ENCODE measurements at regions not wholly inside any gene's neighbourhood (a gene's known extent, or its start where the extent isn't known, plus 50 kb on each side); places are given as distances from the start of the nearest gene placed in this dataset.
A peak's percentile ranks its signal among the peaks of the same experiment; 100 is the strongest.

DNA sequence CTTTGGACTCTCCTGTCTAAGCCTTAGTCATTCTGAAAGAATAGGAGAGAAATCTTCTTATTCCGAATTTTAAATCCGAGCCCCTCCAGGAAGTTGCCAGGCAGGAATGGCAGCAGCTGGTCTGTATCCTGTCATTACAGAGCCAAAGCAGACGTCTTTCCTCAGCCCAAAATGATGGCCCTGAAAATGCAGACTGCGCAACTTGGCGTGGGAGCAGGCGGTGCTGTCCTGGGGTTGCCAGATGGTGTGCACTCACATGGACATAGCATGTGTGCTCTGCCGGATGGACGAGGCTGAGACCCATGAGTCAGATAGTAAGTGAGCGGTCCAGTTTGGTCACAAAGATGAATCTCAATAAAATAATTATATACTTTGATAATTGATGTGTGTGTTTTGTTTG lies 410.4 kb downstream of the KCTD16 start:
- H3K36me3 ChIP-seq (ENCODE audit: control insufficient read depth, insufficient read depth, low read length): no peaks in the 10 kb centered on the region
- DNase-seq (ENCODE audit: low read depth): no peak
- no peak overlapping the region for H3K4me3 ChIP-seq (ENCODE audit: low read depth, low read length)
- TF ChIP-seq, protein P1, sequence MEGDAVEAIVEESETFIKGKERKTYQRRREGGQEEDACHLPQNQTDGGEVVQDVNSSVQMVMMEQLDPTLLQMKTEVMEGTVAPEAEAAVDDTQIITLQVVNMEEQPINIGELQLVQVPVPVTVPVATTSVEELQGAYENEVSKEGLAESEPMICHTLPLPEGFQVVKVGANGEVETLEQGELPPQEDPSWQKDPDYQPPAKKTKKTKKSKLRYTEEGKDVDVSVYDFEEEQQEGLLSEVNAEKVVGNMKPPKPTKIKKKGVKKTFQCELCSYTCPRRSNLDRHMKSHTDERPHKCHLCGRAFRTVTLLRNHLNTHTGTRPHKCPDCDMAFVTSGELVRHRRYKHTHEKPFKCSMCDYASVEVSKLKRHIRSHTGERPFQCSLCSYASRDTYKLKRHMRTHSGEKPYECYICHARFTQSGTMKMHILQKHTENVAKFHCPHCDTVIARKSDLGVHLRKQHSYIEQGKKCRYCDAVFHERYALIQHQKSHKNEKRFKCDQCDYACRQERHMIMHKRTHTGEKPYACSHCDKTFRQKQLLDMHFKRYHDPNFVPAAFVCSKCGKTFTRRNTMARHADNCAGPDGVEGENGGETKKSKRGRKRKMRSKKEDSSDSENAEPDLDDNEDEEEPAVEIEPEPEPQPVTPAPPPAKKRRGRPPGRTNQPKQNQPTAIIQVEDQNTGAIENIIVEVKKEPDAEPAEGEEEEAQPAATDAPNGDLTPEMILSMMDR (IDR thresholded peaks at IDR 0.05; ENCODE audit: insufficient read depth, low read depth, low read length): no peak
- CTCF ChIA-PET: no interaction called here
- POLR2A ChIA-PET: no interaction called here
- no peaks in the 10 kb centered on the region for H3K27me3 ChIP-seq (ENCODE audit: control insufficient read depth, insufficient read depth, low read length)

DNA sequence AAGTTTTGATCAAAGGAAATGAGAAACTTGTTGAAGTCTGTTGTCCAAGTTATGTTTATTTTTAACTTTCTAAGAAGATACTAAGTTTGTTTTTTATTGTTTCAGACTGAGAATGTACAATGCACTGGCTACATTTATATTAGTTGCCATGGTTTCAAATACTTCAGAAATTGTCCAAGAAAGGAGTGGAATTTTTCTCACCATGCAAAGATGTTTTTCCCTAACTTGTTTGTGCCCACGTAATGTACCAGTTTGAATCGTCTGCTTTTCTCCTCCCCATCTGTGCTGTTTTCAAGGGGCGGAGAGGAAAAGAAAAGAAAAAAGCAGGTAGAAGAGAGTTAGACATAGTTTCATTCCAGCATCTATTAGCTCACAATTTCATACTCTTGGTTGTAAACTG lies 407.0 kb downstream of the KCTD16 start:
- no peak overlapping the region for H3K4me3 ChIP-seq (ENCODE audit: low read depth, low read length)
- POLR2A ChIA-PET: no interaction called here
- CTCF ChIA-PET: no interaction called here
- no peak for DNase-seq (ENCODE audit: low read depth)
- H3K36me3 ChIP-seq (ENCODE audit: control insufficient read depth, insufficient read depth, low read length): no peaks in the 10 kb centered on the region
- no peaks in the 10 kb centered on the region for H3K27me3 ChIP-seq (ENCODE audit: control insufficient read depth, insufficient read depth, low read length)
- TF ChIP-seq, protein P1 (IDR thresholded peaks at IDR 0.05; ENCODE audit: insufficient read depth, low read depth, low read length): no peak

DNA sequence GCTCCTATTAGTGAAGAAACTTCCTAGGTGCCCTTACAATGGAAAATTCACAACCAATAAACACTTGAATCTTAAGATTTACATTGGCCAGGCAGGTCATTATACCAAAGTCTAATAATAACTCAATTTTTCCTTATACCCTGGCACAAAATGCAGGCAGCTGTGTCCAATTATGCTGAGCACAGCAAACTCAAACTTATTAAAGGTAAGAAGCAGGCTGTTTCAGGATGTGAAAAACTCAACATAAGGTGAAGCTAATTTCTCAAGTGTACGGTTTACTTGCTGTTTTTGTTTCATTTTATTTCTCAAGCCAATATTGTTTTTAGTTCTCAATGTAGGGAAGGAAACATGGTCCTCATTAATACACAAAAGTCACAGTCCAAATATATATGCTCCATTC lies 405.1 kb downstream of the KCTD16 start:
- ChIA-PET CTCF (interaction anchor here (0.6 kb wide), 1 partner anchor 208 kb away, joined by 3 read pairs; no protein-coding TSS in a partner anchor), POLR2A (no interaction called here)
- no peaks in the 10 kb centered on the region for H3K27me3 ChIP-seq (ENCODE audit: control insufficient read depth, insufficient read depth, low read length)
- no peak overlapping the region for H3K4me3 ChIP-seq (ENCODE audit: low read depth, low read length)
- no peaks in the 10 kb centered on the region for H3K36me3 ChIP-seq (ENCODE audit: control insufficient read depth, insufficient read depth, low read length)
- TF ChIP-seq, protein P1 (IDR thresholded peaks at IDR 0.05; ENCODE audit: insufficient read depth, low read depth, low read length): no peak
- no peak for DNase-seq (ENCODE audit: low read depth)

DNA sequence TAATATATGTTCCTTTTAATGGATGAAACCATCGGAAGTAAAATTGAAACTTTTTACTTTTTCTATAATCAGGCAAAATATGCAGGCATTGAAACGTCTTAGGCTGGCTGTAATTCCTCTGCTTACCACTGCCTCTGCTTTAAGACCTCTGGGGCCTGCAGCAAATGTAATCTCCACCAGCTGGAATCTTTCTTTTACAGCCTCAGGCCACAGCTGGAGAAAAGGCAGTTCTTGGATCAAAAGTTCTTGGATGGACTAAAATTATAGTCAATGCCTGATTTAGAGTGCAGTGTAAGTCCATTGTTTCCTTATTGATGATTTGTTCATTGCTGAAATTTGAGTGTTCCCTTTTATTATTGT lies 396.7 kb downstream of the KCTD16 start:
- DNase-seq (ENCODE audit: low read depth): peak; percentile 35
- TF ChIP-seq, protein P1 (IDR thresholded peaks at IDR 0.05; ENCODE audit: insufficient read depth, low read depth, low read length): peak; percentile 18; the same call in 1 of the 2 replicates
- Histone ChIP-seq H3K36me3 (ENCODE audit: control insufficient read depth, insufficient read depth, low read length) (no peaks in the 10 kb centered on the region), H3K27me3 (ENCODE audit: control insufficient read depth, insufficient read depth, low read length) (no peaks in the 10 kb centered on the region), H3K4me3 (ENCODE audit: low read depth, low read length) (no peak overlapping the region)
- ChIA-PET CTCF (no interaction called here), POLR2A (no interaction called here)

DNA sequence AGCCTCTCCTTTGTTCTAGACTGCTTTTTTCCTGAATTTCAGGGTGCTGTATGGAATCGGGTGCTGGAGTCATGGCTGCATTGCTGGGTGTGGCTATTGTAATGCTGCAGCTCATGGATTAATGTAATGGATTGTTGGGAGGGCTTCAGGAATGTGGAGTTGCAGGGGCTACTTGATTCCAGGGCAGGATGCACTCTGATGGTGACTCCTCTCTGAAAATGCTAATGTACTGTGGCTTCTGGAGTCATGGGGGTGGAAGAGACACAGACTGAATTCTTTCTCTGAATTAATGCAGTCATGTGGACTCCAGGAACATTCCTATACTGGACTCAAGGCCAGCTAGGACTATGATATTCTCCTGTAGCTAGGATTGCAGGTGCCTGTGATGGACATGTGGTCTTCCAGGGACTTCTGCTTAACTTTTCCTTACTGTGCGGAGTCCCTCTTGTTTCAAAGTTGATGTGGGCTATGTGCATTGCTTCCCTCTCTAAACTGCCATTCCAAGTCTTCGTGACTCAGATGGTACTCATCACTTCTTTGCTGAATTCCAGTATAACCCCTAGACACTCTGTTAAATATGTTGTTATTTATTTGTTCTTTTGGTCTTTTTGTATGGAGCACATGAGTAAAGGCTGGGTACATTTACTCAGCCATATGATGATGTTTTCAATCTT lies 396.2 kb downstream of the KCTD16 start:
- TF ChIP-seq, protein P1 (IDR thresholded peaks at IDR 0.05; ENCODE audit: insufficient read depth, low read depth, low read length): no peak
- Histone ChIP-seq H3K27me3 (ENCODE audit: control insufficient read depth, insufficient read depth, low read length) (no peaks in the 10 kb centered on the region), H3K4me3 (ENCODE audit: low read depth, low read length) (no peak overlapping the region), H3K36me3 (ENCODE audit: control insufficient read depth, insufficient read depth, low read length) (no peaks in the 10 kb centered on the region)
- CTCF ChIA-PET: no interaction called here
- POLR2A ChIA-PET: no interaction called here
- DNase-seq (ENCODE audit: low read depth): peak; percentile 26
